ENCODE measurements at regions not wholly inside any gene's neighbourhood (a gene's known extent, or its start where the extent isn't known, plus 50 kb on each side); places are given as distances from the start of the nearest gene placed in this dataset.
"Not testable (repeated sequence)": the region's sequence is repeated elsewhere in the genome, so short reads cannot be mapped to it uniquely, and the experiment has no call there.

- no peak for DNase-seq
These were observed 85.3 kb upstream of the AKAP12 start for GRCh38 chr6:151154418-151154817.

- DNase-seq = no peak
These were observed 84.7 kb upstream of the AKAP12 start for GRCh38 chr6:151155095-151155494.

- peak; percentile 73 to 86 for DNase-seq
These were observed 78.6 kb upstream of the AKAP12 start for GRCh38 chr6:151160929-151161757.

GRCh38 chr6:151164383-151164782, 75.4 kb upstream of the AKAP12 start:
- no peak for DNase-seq

GRCh38 chr6:151166180-151166579, 73.6 kb upstream of the AKAP12 start:
- no peak for DNase-seq

- no peak for DNase-seq
These were observed 72.7 kb upstream of the AKAP12 start for GRCh38 chr6:151167034-151167433.

- DNase-seq = no peak
These were observed 69.0 kb upstream of the AKAP12 start for GRCh38 chr6:151170622-151171246.

GRCh38 chr6:151172751-151173150, 67.0 kb upstream of the AKAP12 start:
- DNase-seq = no peak

GRCh38 chr6:151175662-151176445, 63.9 kb upstream of the AKAP12 start:
- DNase-seq = no peak

GRCh38 chr6:151176911-151177770, 62.6 kb upstream of the AKAP12 start:
- no peak for DNase-seq

- DNase-seq = no peak
These were observed 61.4 kb upstream of the AKAP12 start for GRCh38 chr6:151178373-151178772.

- no peak for DNase-seq
These were observed 60.4 kb upstream of the AKAP12 start for GRCh38 chr6:151179321-151179720.

GRCh38 chr6:151180330-151181048, 59.3 kb upstream of the AKAP12 start:
- DNase-seq = no peak

- DNase-seq = peak; percentile 25 to 48
These were observed 57.9 kb upstream of the AKAP12 start for GRCh38 chr6:151181706-151182363.

GRCh38 chr6:151182958-151183357, 56.8 kb upstream of the AKAP12 start:
- not testable (repeated sequence) for DNase-seq

- no peak for DNase-seq
These were observed 54.6 kb upstream of the AKAP12 start for GRCh38 chr6:151185148-151185547.

- DNase-seq = no peak
These were observed 53.5 kb upstream of the AKAP12 start for GRCh38 chr6:151186306-151186705.

- no peak for DNase-seq
These were observed 52.9 kb upstream of the AKAP12 start for GRCh38 chr6:151186804-151187330.

All from NCI-H187 (cell line).